ENCODE measurements at regions not wholly inside any gene's neighbourhood (a gene's known extent, or its start where the extent isn't known, plus 50 kb on each side); places are given as distances from the start of the nearest gene placed in this dataset.

- Histone ChIP-seq H3K4me2 (replicated peaks; ENCODE audit: extremely low read depth, low read length, poor library complexity, severe bottlenecking) (no peak overlapping the region), H2AFZ (ENCODE audit: insufficient read depth, low read depth, low read length, poor library complexity, severe bottlenecking) (no peak overlapping the region), H3K4me1 (ENCODE audit: control insufficient read depth in 1 of 2, insufficient read depth in 2 of 2, low read length in 2 of 2) (no peaks in the 10 kb centered on the region), H3K9me3 (replicated peaks in 1 of 2; ENCODE audit: control insufficient read depth in 1 of 2, insufficient read depth in 1 of 2, low read length in 2 of 2) (peaks cover 9 to 11% of the 10 kb centered on the region in 2 donors), H3K27ac (ENCODE audit: low read depth in 1 of 2, low read length in 2 of 2) (no peak overlapping the region), H3K36me3 (replicated peaks in 1 of 2; ENCODE audit: control insufficient read depth in 1 of 2, insufficient read depth in 2 of 2, low read length in 2 of 2) (no peaks in the 10 kb centered on the region), H3K4me3 (replicated peaks in 1 of 3; ENCODE audit: low read depth in 2 of 3, low read length in 3 of 3) (no peak overlapping the region), H3K79me2 (ENCODE audit: insufficient read depth, low read length) (no peaks in the 10 kb centered on the region), H3K27me3 (ENCODE audit: control insufficient read depth in 2 of 2, insufficient read depth in 2 of 2, low read length in 2 of 2) (no peaks in the 10 kb centered on the region), H3K9ac (ENCODE audit: insufficient read depth, low read length, poor library complexity, severe bottlenecking) (no peak overlapping the region), H4K20me1 (ENCODE audit: insufficient read depth, low read length) (no peaks in the 10 kb centered on the region)
- WGBS (ENCODE audit: insufficient coverage) = 100% methylated on average over 1 of the region's 2 CpGs
- peaks cover 0 to 4% (median 2%) of the 10 kb centered on the region in 3 donors for H3K27me3 Mint-ChIP-seq (ENCODE audit: low read depth in 3 of 3)
- H3K4me3 Mint-ChIP-seq = no peak overlapping the region
- intact Hi-C loops (cut with micrococcal nuclease) = no loop called here
- no peak overlapping the region for H3K27ac Mint-ChIP-seq
- H3K9me3 Mint-ChIP-seq = peaks cover 0 to 19% (median 4%) of the 10 kb centered on the region in 7 donors
- no peak for TF ChIP-seq CTCF (IDR thresholded peaks at IDR 0.05)
- no peaks in the 10 kb centered on the region for H3K4me1 Mint-ChIP-seq
- H3K36me3 Mint-ChIP-seq = no peaks in the 10 kb centered on the region
- no peak for DNase-seq
Measured at GRCh38 chr4:106486533-106486932, 118.0 kb upstream of the GIMD1 start.

- Histone ChIP-seq H4K20me1 (ENCODE audit: insufficient read depth, low read length) (no peaks in the 10 kb centered on the region), H3K27me3 (ENCODE audit: control insufficient read depth in 2 of 2, insufficient read depth in 2 of 2, low read length in 2 of 2) (no peaks in the 10 kb centered on the region), H3K4me3 (replicated peaks in 1 of 3; ENCODE audit: low read depth in 2 of 3, low read length in 3 of 3) (no peak overlapping the region), H3K36me3 (replicated peaks in 1 of 2; ENCODE audit: control insufficient read depth in 1 of 2, insufficient read depth in 2 of 2, low read length in 2 of 2) (no peaks in the 10 kb centered on the region), H3K4me1 (ENCODE audit: control insufficient read depth in 1 of 2, insufficient read depth in 2 of 2, low read length in 2 of 2) (no peaks in the 10 kb centered on the region), H2AFZ (ENCODE audit: insufficient read depth, low read depth, low read length, poor library complexity, severe bottlenecking) (no peak overlapping the region), H3K4me2 (replicated peaks; ENCODE audit: extremely low read depth, low read length, poor library complexity, severe bottlenecking) (no peak overlapping the region), H3K9ac (ENCODE audit: insufficient read depth, low read length, poor library complexity, severe bottlenecking) (no peak overlapping the region), H3K9me3 (replicated peaks in 1 of 2; ENCODE audit: control insufficient read depth in 1 of 2, insufficient read depth in 1 of 2, low read length in 2 of 2) (peaks cover under 1% of the 10 kb centered on the region in 2 donors), H3K27ac (ENCODE audit: low read depth in 1 of 2, low read length in 2 of 2) (no peak overlapping the region), H3K79me2 (ENCODE audit: insufficient read depth, low read length) (no peaks in the 10 kb centered on the region)
- no peak overlapping the region for H3K4me3 Mint-ChIP-seq
- H3K9me3 Mint-ChIP-seq = peaks cover 0 to 4% (median 2%) of the 10 kb centered on the region in 7 donors
- H3K4me1 Mint-ChIP-seq = no peaks in the 10 kb centered on the region
- TF ChIP-seq CTCF (IDR thresholded peaks at IDR 0.05) = no peak
- no peak overlapping the region for H3K27ac Mint-ChIP-seq
- H3K36me3 Mint-ChIP-seq = no peaks in the 10 kb centered on the region
- WGBS (ENCODE audit: insufficient coverage) = 95% methylated on average over 2 of the region's 3 CpGs
- H3K27me3 Mint-ChIP-seq (ENCODE audit: low read depth in 3 of 3) = peaks cover 0 to 6% (median 2%) of the 10 kb centered on the region in 3 donors
- intact Hi-C loops (cut with micrococcal nuclease) = no loop called here
- DNase-seq = no peak
Measured at GRCh38 chr4:106481801-106482200, 113.2 kb upstream of the GIMD1 start.
